ENCODE measurements at regions not wholly inside any gene's neighbourhood (a gene's known extent, or its start where the extent isn't known, plus 50 kb on each side); places are given as distances from the start of the nearest gene placed in this dataset.

GRCh38 chr20:24780674-24781417 lies 168.2 kb upstream of the CST7 start:
- no peak for ATAC-seq

DNA sequence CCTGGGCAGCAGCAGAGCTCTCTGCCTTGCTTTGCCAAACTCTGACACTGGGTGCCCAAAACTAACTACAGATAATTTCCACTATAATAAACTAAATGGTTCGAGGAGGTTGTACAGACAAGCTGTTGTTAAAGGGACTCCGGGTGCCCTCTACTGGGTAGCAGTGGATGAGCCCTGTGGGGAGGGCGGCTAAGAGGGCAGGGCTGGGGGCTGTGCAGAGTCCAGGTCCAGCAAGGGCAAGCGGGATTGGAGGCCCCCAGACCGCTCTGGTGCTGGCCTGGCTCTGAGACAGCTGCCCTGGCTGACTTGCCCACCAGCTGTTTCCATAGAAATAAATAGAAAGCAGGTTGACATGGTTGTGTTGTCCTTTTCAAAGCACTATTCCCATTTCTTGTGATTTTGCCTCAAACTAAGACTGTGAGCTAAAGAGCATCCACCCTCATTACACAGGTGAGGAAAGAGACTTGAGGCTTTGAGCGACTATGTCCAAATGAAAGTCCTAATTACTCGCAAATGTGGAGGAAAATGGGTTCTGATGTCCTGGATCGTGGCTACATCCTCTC lies 167.6 kb upstream of the CST7 start:
- ATAC-seq = no peak

DNA sequence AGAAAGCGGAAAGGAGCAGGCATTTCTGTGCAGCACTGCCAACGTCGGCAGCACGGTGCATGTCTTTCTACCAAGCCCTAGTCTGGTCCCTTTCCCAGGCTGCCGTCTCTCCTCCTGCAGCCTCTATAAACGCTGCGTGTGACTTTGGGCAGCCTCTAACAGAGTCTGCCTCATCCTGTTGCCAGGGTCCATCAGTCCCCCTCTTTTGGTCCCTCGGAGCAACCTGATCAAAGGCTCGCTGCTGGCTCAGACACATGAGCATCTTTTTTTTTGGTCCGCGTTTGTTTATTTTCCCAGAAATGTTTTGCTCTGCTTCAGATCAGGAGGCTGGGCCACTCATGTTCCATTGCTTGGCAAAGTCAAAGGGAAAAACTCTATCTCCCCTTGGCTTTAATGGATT lies 166.8 kb upstream of the CST7 start:
- ATAC-seq = no peak

GRCh38 chr20:24782801-24783630 lies 166.1 kb upstream of the CST7 start:
- peak in 1 of 2 donors; percentile 27 for ATAC-seq

GRCh38 chr20:24783631-24784492 lies 165.2 kb upstream of the CST7 start:
- ATAC-seq = peak in 1 of 2 donors; percentile 15

DNA sequence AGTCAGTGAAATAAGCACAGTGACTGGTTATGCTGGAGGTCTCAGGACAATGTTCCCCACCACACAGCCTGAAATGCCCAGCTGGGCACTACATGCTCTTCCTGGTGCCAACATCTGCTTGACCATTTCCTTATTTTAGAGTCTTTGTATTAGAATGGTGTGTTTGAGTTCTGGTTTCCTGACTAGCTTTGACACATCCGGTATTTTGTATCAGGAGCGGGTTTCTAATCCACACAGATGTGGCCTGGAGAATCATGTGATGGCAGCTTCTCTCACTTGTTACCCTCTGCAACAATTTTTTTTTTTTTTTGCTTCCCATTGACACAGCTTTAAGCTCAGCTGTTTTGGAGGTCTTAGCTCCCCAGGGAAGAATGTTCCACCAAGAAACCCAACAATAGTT lies 164.5 kb upstream of the CST7 start:
- no peak for ATAC-seq

DNA sequence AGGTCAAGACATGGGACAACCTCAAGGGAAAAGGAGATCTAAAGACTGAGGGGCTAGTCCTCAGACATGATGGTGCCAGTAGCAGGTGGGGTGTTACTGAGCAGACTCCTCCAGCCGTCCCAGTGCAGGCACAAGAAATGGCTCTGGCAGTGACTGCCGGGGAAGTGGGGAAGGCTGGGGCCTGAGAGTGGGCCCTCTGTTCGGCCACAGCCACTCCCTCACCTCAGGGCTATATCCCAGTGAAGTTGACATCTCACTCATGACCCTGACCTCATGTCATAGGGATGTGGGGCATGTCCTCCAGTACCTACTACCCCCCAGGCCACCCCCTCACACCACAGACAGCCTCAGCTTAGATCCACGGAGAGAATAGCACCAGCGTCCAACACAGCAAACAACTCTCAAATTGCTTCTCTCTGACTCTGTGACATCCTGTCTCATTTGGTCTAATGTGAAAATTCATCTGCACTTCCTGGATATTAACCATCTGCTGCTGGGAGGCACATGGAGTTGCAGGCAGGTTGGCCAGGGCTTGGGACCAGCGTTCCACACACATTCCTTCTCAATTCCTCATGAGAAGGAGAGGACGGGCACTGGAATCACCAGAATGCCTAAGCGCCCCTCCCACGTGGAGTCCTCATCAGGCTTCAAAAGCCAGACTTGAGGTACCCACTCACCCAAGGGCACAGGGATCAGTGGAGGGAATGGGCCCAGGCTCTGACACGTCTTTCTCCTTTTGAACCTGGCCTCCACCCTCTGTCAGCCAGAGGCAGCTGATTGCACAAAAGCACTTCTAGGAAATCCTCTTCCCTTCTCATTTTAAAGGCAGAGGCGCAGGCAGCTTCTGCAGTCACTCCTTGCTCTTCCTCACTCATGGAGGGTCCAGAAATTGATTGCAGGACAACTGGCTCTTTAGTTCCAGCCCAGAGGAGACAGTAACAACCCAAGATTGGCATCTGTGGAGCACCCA lies 163.6 kb upstream of the CST7 start:
- ATAC-seq = no peak

DNA sequence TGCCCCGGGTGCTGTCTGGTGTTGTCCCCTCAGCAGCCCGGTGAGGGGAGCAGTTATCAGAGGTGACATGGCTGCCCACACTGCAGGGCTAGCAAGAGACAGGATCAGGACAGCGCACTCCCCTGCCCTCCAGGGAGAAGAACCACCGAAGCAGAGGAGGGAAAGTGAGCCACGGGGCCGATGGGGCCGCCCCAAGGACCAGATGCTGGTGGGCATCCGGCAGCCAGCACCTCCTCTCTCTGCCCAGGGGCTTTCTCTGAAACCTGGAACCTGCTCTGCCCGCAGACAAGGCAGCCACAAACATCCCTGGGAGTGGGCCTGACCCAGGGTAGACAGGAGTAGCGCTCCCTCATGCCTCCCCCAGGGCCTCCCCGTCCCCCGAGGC lies 163.0 kb upstream of the CST7 start:
- ATAC-seq = no peak

DNA sequence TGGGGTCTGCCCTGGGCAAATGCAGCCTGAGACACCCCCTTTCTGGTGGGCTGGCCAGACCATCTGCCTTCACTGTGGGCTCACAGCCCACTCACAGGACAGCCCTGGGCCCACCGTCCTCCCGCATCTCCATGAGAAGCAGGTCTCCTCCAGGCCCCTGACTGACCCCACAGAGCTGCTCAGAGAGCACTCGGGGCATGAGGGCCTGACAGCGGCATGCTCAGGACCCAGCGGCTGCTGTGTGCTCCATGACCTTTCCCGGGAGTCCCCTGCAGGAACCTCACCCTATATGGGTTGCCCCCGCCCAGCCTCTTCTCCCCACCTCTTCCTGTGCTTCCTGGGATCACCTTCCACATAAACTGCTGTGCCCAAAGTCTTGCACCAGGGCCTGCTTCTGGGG lies 162.4 kb upstream of the CST7 start:
- ATAC-seq = no peak

- no peak for ATAC-seq
Measured at GRCh38 chr20:24787071-24787470, 162.0 kb upstream of the CST7 start.

GRCh38 chr20:24787621-24788020 lies 161.4 kb upstream of the CST7 start:
- no peak for ATAC-seq

DNA sequence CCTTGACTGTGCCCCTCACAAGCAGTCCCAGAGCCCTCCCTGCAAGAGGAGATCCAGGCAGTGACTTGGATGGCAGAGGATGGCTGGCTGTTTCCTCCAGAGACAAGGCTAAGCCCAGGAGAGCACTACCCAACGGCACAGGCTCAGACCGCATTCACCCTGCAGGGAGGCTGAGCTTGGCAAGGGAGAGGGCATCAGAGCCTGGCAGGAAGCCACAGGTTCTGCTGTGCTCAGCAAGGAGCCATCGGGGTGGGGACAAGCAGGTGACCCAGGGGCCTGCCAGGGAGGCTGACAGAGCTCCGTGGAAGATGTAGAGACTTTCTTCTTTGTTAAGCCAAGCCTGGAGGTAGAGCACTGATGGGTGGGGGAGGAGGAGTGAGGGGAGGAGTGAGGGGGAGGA lies 159.2 kb upstream of the CST7 start:
- no peak for ATAC-seq

GRCh38 chr20:24790746-24791283 lies 158.3 kb upstream of the CST7 start:
- no peak for ATAC-seq

GRCh38 chr20:24791953-24792352 lies 157.1 kb upstream of the CST7 start:
- ATAC-seq = no peak

DNA sequence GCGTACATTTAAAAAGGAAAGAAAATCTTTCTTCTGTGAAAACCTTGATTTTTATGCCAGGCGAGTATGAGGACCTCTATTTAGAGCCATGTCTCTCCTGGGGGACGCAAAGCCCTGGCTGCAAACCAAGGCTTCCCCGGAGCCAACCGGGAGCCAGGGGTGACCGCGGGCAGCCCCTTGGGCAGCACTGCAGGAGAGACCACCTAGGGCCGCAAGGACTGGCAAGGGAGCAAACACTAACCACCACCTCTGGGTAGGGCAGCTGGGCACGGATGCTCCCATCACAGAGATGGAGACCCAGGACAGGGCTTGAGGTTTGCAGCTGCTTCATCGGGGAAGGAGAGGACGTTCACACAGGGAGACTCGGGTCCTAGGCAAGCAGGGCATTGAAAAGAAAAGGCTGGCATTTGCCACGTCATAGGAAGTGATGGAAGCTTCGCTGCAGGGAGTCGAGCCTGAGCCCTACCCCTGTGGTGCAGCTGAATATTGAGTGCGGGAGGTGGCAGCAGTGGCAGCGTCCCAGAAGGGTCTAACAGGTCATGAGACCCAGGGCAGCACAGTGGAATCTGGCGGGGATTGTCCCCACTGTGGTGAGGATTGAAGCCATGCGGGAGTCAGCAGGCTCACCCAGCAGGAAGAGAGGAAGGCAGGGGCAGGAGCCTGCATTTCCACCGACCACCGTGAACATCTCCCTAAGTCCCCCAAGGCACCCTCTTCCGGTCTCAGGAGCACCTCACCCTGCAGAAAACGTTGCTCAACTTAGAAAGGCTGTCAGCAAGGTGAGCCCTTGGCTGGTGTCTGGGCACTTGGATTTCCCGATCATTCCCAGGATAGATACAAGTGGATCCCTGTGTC lies 156.2 kb upstream of the CST7 start:
- ATAC-seq = peak in 1 of 2 donors; percentile 7

- no peak for ATAC-seq
Measured at GRCh38 chr20:24795436-24795835, 153.6 kb upstream of the CST7 start.

DNA sequence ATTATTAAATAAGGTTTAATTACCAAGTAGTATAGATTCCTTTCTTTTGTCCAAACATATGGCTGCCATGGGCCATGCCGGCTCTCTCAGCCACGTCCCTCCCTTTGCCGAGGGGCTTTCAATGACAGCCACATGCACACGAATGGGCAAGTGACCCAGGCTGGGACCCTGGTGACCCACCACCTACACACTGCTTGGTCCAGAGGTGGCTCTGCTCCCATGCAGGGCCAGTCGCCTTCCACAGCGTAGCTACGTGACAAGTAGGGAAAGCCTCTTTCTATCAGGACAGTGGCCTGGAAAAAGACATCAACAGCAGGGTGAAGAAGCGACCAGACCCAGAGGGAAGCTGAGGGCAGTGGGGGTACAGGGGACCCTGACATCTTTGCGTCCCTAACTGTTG lies 152.8 kb upstream of the CST7 start:
- ATAC-seq = no peak

GRCh38 chr20:24797113-24797512 lies 152.0 kb upstream of the CST7 start:
- no peak for ATAC-seq

- ATAC-seq = no peak
Measured at GRCh38 chr20:24797745-24798655, 151.1 kb upstream of the CST7 start.
